Lung (tissue), 11 donors: ENCODE measurements at regions not wholly inside any gene's neighbourhood (a gene's known extent, or its start where the extent isn't known, plus 50 kb on each side); places are given as distances from the start of the nearest gene placed in this dataset.
A peak's percentile ranks its signal among the peaks of the same experiment; 100 is the strongest.
"Not testable (repeated sequence)": the region's sequence is repeated elsewhere in the genome, so short reads cannot be mapped to it uniquely, and the experiment has no call there.

Source experiments
- ATAC-seq: fragments of 200-7000 bp; cut with Tn5 transposase; one replicate; pipeline ENCODE4 v1.9.1; 2020; ENCODE audit warnings: moderate number of reproducible peaks; ENCODE audit not compliant: insufficient read depth, low FRiP score
- DNase-seq, 3 donors: peaks; one replicate each; pipeline ENCODE4 v3.0.0-alpha.2; 2013 to 2017
- H3K27ac ChIP-seq, 2 donors: one replicate each; pipeline ENCODE4 v1.5.1; 2013; ENCODE audit warnings: mild to moderate bottlenecking in 2 of 2, moderate library complexity in 2 of 2, control low read depth in 1 of 2, inconsistent platforms in 1 of 2, low read depth in 1 of 2, low read length in 1 of 2
- H3K27me3 ChIP-seq, 3 donors: one replicate each; pipeline ENCODE4 v1.5.1; 2013; ENCODE audit warnings: low read length in 2 of 3; ENCODE audit not compliant: control insufficient read depth in 3 of 3, insufficient read depth in 3 of 3
- H3K36me3 ChIP-seq, 4 donors: one replicate each; pipeline ENCODE4 v1.5.1; 2013; ENCODE audit warnings: low read length in 4 of 4, mild to moderate bottlenecking in 1 of 4, moderate library complexity in 1 of 4; ENCODE audit not compliant: control insufficient read depth in 4 of 4, insufficient read depth in 4 of 4
- H3K4me1 ChIP-seq, 5 donors: one replicate each; pipeline ENCODE4 v1.5.1; 2013; ENCODE audit warnings: low read length in 5 of 5, mild to moderate bottlenecking in 2 of 5, moderate library complexity in 1 of 5; ENCODE audit not compliant: control insufficient read depth in 5 of 5, insufficient read depth in 5 of 5
- H3K4me3 ChIP-seq: one replicate; pipeline ENCODE4 v1.5.1; 2013; ENCODE audit warnings: mild to moderate bottlenecking, control low read depth, moderate library complexity
- H3K9ac ChIP-seq, 2 donors: one replicate each; pipeline ENCODE4 v1.5.1; 2013; ENCODE audit warnings: low read length in 2 of 2, control low read depth in 1 of 2; ENCODE audit not compliant: insufficient read depth in 1 of 2
- H3K9me3 ChIP-seq, 4 donors: one replicate each; pipeline ENCODE4 v1.5.1; 2013; ENCODE audit warnings: low read length in 3 of 4, mild to moderate bottlenecking in 1 of 4, moderate library complexity in 1 of 4; ENCODE audit not compliant: control insufficient read depth in 4 of 4, insufficient read depth in 3 of 4
- CTCF ChIP-seq: IDR thresholded peaks from 2 replicates; pipeline ENCODE4 v1.5.1; 2012; ENCODE audit warnings: mild to moderate bottlenecking; ENCODE audit errors: control extremely low read depth, extremely low read depth
- WGBS, 2 donors: extraction: QIAGEN DNeasy Blood & Tissue Kit; methylation state at CpG; one replicate each; pipeline ENCODE4 v1.1.7; 2013; 5-methylcytosine and 5-hydroxymethylcytosine counted together
- donor health status: control.
- donor health status: control.
- donor health status: Bipolar disorder and iron deficiency.
- donor health status: healthy.
- donor health status: DM: yes; HTN: yes; CAD: no.

DNA sequence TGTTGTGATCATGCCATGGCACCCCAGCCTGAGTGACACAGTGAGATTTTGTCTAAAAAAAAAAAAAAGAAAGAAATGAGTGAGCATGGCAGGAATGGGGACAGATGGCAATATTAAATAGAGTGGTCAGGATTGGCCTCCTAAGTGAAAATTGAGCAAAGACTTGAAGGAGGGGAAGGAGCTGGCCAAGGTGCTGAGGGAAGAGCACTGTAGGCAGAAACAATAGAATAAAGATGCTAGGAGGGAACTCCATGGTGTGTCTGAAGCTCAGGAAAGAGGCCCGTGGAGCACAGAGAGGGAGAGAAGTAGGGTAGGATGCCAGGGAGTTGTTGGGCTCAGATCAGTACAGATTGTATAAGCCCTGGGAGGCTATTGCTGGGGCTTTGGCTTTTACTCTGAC lies 64.4 kb upstream of the PCAT7 start:
- no peaks in the 10 kb centered on the region for H3K4me1 ChIP-seq
- 21 to 46% methylated on average over 1 of the region's 1 CpG for WGBS, 2 donors
- H3K27me3 ChIP-seq, result no peaks in the 10 kb centered on the region
- no peak overlapping the region for H3K27ac ChIP-seq
- no peak overlapping the region for H3K4me3 ChIP-seq
- DNase-seq, result peak in 1 of 3 donors; percentile 34
- no peaks in the 10 kb centered on the region for H3K9me3 ChIP-seq
- no peaks in the 10 kb centered on the region for H3K36me3 ChIP-seq
- no peak for TF ChIP-seq CTCF
- H3K9ac ChIP-seq, result no peak overlapping the region
- ATAC-seq, result no peak

DNA sequence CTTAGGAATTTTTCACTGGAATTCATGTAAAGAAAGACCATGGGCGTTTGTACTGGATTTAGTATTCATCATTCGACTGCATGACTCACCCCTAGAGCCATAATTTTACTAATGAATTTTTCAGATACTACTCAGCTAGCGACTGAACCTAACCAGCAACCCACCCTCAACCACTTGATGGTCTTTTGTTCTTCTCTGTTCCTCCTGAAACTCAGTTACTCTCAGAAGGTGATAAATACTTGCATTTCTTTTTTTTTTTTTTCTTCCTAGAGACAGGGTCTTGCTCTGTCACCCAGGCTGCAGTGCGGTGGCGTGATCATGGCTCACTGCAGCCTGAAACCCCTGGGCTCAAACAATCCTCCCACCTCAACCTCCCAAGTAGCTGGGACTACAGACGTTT lies 62.8 kb upstream of the PCAT7 start:
- ATAC-seq, H3K27ac ChIP-seq, H3K4me3 ChIP-seq, H3K27me3 ChIP-seq, H3K9ac ChIP-seq, H3K36me3 ChIP-seq, H3K9me3 ChIP-seq, DNase-seq, H3K4me1 ChIP-seq: not testable (repeated sequence)
- WGBS, 2 donors, result 72 to 87% methylated on average over 6 of the region's 6 CpGs

GRCh38 chr9:94498801-94499453 lies 56.0 kb upstream of the PCAT7 start:
- no peaks in the 10 kb centered on the region for H3K9me3 ChIP-seq
- no peak for ATAC-seq
- H3K36me3 ChIP-seq, result no peaks in the 10 kb centered on the region
- WGBS, 2 donors, result 67 to 80% methylated on average over 5 of the region's 5 CpGs
- DNase-seq, result peak in 2 of 3 donors; percentile 63 to 75
- H3K4me3 ChIP-seq, result no peak overlapping the region
- no peak overlapping the region for H3K9ac ChIP-seq
- no peak for TF ChIP-seq CTCF
- H3K27ac ChIP-seq, result no peak overlapping the region
- H3K4me1 ChIP-seq, result peaks cover 0 to 7% (median 0%) of the 10 kb centered on the region in 5 donors
- no peaks in the 10 kb centered on the region for H3K27me3 ChIP-seq

DNA sequence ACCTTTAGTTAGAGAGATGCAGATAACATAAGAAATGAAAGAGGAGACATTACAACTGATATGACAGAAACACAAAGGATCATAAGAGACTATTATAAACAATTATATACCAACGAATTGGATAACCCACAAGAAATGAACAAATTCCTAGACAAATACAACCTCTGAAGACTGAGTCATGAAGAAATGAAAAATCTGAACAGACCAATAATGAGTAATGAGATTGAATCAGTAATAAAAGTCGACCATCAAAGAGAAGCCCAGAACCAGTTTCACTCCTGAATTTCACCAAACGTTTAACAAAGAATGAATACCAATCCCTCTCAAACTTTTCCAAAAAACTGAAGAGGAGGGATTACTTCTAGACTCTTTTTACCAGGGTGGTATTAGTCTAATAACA lies 50.5 kb upstream of the PCAT7 start:
- no peak overlapping the region for H3K27ac ChIP-seq
- no peak for TF ChIP-seq CTCF
- DNase-seq, result no peak
- WGBS, 2 donors, result 74 to 91% methylated on average over 3 of the region's 3 CpGs
- ATAC-seq, result no peak
- H3K4me1 ChIP-seq, result peaks cover 0 to 3% (median 0%) of the 10 kb centered on the region in 5 donors
- H3K9me3 ChIP-seq, result no peaks in the 10 kb centered on the region
- H3K4me3 ChIP-seq, result no peak overlapping the region
- H3K27me3 ChIP-seq, result no peaks in the 10 kb centered on the region
- H3K36me3 ChIP-seq, result no peaks in the 10 kb centered on the region
- H3K9ac ChIP-seq, result no peak overlapping the region
